ENCODE measurements at regions not wholly inside any gene's neighbourhood (a gene's known extent, or its start where the extent isn't known, plus 50 kb on each side); places are given as distances from the start of the nearest gene placed in this dataset.
"Not testable (repeated sequence)": the region's sequence is repeated elsewhere in the genome, so short reads cannot be mapped to it uniquely, and the experiment has no call there.

GRCh38 chr10:3556191-3557017 is 228.6 kb downstream of the KLF6 start:
- not testable (repeated sequence) for TF ChIP-seq GATA2 (CRISPR knock-in tag; IDR thresholded peaks at IDR 0.05); REST (IDR thresholded peaks at IDR 0.05; ENCODE audit: low read depth, low read length); CTCF (IDR thresholded peaks at IDR 0.05); SIN3A (IDR thresholded peaks at IDR 0.05; ENCODE audit: borderline replicate concordance, low read depth, low read length); RXRA (IDR thresholded peaks at IDR 0.05; ENCODE audit: borderline replicate concordance, low read depth); GABPA (IDR thresholded peaks at IDR 0.05; ENCODE audit: low read depth); YY1 (IDR thresholded peaks at IDR 0.05; ENCODE audit: low read depth); SMC3 (IDR thresholded peaks at IDR 0.05; ENCODE audit: low read depth, low read length); POLR2AphosphoS5 (IDR thresholded peaks at IDR 0.05; ENCODE audit: low read depth, low read length)

All from SK-N-SH (cell line).